Activated T-cell treated with anti-CD3 and anti-CD28 coated beads for 48 hours (primary cell): ENCODE measurements at regions not wholly inside any gene's neighbourhood (a gene's known extent, or its start where the extent isn't known, plus 50 kb on each side); places are given as distances from the start of the nearest gene placed in this dataset.

Experiments
- DNase-seq: peaks from one replicate; pipeline ENCODE4 v3.0.0-alpha.2; 2020; ENCODE audit warnings: low read depth

DNA sequence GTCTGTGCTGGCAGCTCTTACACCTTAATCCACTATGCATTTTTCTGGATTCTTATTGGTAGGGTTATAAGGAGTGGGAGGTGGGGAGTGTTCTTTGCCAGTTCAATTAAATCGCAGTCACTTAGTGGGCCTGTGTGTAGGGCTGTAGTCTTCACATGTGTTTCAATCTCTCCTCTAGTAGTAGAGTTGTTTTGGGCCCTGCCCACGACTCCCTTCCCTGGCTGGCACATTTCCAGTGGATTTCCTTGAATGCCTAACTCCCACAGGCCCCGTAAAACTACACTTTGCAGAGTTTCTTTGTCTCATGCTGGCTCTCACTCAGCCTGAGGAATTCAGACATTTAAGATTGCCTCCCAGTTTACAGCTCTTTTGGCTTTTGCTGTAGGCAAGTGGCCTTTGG, 414.0 kb upstream of the OPRM1 start:
- DNase-seq = no peak

DNA sequence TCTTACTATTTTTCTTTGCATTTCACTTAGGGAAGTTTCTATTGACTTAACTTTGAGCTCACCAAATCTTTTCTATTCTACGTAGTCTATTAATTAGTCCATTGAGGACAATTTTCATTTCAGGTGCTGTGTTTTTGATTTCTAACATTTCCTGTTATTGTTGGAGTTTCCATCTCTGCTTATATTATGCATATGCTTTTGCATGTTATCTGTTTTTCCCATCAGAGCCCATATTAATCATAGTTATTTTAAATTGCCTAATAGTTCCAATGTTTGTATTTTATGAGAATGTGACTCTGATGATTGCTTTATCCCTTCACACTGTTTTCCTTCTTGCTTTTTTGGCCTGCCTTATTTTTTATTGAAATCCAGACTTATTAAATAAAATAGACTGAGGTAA, 414.5 kb upstream of the OPRM1 start:
- DNase-seq = no peak

DNA sequence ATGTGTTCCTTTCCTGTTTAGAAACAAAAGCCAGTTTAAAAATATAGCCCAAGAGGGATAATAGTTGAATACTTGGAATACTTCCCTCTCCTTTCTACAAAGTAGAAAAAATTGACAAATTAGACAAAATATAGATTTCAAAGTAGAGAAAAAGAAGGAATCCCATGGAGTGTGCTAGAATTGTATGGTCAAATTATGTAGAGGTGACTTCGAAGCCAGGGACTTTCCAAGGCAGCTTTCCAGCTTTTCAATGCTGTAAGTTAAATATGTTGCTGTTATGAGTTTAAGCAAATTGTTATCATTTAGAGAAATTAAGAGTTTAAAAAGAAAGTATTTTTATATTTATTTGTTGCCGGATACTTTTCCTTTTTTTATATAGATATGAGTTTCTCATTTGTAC, 415.5 kb upstream of the OPRM1 start:
- DNase-seq = no peak

DNA sequence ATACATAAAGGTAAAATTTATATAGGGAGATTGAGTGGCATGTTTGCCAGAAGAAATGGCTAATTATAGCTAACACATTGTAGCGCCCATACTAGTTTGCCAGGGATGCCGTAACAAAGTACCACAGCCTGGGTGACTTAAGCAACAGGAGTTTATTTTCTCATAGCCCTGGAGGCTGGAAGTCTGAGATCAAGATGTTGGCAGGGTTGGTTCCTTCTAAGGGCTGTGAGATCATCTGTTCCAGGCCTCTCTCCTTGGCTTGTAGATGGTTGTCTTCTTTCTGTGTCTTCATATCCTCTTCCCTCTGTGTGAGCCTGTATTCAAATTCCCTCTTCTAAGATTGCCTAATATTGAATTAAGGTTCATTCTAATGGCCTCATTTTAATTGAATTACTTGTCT, 417.5 kb upstream of the OPRM1 start:
- DNase-seq = no peak

DNA sequence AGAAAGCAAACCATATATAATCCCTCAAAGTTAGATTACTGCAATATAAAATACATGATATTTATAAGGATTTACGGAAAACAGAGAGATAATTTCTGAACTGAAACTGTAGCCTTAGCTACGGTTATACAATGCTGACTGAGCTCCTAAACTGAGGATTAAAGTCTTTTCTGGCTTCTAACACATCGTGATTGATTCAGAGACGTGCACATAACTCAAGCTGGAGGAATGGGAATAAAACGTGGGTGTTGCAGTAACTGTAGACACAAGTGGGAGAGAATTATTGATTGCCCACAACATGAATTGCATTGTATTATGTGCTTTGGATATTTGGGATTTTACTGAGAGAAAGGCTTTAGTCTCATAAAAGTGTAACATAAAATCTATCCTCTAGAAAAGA, 418.0 kb upstream of the OPRM1 start:
- DNase-seq = no peak

DNA sequence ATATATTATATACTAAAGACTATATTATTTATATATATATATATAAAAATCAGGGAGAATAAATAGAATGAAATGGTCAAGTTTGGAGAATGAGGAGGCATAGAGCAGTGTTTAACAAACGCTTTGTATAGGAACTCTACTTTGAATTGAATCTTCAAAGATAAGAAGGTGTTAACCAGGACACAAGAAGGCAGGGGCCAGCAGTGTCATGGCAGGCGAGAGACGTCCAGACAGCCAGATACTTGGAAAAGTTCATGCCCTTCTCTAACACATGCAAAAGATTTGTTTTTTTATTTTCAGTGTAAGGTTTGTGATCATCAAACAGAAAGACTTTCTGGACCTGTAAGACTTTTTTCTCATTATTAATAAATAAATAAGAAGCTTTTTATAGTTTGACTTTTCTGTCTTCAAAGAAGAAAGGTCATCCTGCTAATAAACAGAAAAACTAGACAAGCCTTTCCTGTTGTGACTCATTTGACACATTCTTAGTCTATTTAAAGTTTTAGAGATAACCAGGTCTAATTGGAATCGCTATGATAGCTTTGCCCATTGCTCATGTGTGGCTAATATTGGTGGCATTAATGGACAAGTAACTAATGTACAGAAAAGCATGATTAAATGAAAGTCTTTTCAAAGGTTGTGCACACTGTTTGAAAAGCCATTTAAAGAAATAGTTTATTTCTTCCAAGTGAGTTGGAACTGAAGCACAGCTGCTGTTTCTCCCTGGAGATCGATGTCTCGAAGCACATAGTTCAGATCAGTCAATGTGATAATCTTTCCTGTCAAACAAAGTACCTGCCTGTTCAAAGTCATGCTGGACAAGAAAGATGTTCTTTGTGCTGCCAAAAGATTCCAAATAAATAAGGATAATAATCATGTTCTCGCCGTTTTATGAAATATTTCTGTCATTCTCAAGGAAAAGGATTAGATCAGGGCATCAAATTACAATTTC, 420.4 kb upstream of the OPRM1 start:
- no peak for DNase-seq

DNA sequence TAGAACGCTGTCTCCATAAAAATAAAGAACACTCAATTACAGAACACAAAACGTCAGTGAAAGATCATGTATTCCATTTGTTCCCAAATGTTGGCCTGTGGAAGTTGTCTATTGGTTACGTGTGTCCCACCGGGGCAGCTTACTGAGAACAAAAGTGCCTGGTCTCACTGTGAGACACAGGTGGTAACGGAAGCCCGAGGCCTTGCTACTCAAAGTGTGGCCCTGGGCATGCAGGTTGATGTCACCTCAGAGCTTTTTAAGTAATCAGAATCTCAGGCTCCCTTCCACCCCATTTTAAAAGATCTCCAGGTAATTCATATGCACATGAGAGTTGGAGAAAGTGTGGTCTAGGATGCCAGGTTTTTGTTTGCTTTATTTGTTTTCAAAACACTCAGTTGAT, 422.5 kb upstream of the OPRM1 start:
- DNase-seq = no peak

DNA sequence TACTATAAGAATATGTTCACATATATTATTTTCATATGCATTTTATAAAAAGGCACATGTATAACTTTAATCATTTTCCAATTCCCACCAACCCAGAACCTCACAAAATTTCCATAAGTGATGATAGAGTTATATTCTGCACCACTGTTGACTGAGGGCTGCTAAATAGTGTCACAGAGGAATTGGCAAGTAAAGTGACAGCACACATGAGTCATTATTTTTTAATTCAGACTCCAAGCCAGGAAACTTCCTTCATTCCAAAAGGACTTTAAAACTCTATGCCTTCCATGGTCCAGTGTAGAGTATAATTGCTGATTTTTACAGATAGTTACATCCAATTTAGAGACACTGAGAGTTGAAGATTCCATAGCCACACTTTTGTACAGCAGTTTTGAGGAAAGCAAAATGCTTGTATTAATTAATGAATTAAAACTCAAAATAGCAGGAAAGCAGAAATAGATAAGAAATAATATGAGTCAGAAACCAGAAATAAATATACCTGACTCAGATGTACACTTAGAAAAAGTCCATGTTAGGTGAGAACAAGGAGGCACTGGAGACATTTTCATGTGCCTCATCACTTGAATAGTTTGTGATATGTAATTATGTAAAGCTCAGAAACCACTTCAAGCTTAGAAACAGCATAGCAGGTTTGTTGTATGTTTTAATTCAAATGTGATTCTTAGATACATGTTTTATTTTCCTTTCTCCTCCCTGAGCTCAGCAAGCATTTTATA, 425.2 kb upstream of the OPRM1 start:
- DNase-seq = no peak

DNA sequence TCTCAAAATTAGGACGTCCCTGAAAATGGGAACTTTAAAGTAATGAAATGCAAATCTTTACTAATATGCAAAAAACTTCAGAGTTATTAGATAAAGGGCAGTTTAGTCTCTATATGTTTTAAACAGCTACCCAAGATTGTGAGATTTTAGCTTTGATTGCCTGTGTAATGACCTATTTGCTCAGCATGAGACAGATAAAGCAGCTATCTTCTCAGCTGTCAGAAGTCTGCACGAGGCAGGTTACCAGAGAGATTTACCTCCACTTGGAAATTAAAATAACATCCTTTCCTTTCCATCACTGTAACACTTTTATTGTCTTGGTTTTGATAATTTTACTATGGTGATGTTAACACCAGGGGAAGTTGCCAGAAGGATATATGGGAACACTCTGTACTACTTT, 436.6 kb upstream of the OPRM1 start:
- DNase-seq = no peak

DNA sequence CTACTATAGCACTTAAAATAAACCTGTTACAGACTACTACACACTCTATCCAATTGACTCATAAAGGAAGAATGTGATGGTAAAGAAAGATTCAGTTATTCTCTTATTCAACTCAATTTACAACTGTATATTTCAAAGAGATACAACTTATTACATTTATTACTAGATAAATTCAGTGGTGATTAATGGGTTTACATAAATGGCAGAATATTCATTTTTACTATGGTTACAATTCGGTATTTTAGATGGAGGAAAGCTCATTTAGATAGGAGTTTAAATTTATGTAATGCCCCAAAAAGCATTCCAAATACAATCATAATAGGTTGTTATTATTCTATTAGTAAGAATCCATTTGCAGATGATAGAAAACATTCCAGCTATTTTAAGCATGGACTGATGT, 439.1 kb upstream of the OPRM1 start:
- DNase-seq = no peak

DNA sequence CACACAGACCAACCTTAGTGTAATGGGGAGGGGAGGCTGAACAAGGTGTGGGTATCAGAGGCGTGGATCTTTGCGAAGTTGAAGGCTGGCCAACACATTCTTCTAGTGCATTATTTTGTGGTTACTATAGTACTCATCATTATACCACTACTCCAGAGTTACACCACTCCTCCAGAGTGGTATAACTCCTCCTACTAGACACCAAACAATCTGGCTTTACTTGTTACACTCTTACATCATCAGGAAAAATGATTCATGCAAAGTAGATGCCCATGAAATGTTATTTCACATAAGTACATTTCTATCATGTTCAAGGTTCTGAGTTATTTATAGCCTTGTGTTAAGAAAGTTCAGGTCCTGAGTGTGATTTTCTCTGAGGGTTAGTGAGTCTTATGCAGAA, 443.1 kb upstream of the OPRM1 start:
- DNase-seq = no peak

DNA sequence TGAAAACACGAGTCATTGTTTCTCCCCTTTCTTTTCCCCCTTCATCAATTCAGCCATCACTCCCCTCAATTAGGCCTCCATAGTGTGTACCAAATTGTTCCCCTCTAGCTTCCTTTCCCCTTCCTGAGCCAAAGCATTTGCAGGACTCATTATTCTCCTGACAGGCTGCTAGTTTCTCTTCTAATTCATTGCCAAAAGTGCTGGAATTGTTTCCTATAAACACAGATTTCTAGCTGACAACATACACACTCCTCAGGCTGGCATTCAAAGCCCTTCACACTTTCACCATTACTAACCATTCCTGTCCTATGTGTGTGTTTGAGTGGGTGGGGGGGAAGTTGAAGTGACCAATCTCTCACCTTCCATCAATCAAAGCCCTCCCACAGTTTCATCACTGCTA, 444.2 kb upstream of the OPRM1 start:
- no peak for DNase-seq

DNA sequence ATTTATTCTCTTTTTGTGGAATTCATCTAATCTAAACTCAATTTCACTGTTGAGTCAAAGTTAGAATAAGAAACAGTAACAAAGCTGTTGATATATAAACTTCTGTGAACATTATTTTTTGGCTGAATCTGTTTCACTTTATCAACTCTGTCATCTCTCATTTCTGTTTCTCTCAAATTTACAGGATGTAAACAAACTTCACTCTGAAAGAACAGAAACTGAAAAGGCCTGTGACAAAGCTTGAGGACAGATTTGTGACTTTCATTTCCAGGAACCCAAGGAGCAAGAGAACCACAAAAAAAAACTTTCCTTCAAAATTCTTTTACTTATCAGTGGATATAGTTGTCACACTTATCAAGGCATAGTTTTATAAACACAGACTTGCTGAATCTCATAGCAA, 447.9 kb upstream of the OPRM1 start:
- DNase-seq = no peak

DNA sequence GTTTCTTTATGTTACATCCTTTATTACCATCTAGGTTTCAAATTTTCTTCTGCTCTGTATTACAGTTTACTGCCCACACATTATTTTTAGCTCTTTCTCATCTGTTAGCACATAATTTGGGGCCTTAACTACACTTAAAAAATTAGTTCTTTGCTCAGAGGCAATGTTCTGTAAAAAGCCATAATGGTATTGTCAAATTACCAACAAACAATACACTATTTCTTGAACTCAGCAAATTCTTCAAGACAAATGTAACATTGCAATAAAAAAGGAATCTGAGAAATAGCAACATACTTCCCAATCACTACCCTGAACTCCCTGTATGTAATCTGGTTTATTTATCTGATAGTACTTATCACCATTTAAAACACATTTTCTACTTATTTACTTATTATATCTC, 448.6 kb upstream of the OPRM1 start:
- DNase-seq = no peak

DNA sequence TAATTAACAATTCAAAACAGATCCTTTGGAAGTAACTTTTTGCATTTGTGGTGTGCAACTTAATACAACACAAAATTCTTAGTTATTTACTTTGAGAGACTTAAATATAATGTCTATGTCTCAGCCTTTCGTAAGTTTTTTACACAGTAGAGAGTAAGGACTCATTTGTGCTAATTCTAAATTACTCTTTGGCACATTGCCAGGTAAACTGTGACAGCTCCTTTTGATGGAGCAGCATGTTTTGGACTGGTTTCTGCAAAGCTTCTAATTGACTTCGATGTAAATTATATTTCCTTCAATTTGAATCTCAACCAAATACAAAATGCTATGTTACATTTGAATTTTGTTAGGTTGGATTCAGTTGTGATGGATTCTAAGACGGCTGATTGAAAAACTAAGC, 450.7 kb upstream of the OPRM1 start:
- no peak for DNase-seq

DNA sequence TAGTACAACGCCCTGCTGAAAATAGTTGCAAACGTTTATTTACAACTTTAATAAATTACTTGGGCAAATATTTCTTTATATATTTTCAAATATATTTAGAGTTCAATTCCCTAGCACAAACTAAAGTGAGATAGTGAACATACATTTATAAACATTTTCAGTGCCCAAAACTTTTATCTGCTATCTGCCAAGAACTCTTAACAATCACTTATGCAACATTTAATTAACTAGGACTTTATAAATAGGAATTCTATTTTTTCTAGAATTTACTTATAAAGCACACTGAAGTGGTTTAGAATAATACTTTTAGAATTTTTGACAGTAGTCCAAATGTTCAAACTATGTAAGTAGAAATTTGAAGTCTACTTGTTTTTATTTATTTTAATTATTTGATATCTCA, 452.6 kb upstream of the RGS17 start:
- DNase-seq = no peak

DNA sequence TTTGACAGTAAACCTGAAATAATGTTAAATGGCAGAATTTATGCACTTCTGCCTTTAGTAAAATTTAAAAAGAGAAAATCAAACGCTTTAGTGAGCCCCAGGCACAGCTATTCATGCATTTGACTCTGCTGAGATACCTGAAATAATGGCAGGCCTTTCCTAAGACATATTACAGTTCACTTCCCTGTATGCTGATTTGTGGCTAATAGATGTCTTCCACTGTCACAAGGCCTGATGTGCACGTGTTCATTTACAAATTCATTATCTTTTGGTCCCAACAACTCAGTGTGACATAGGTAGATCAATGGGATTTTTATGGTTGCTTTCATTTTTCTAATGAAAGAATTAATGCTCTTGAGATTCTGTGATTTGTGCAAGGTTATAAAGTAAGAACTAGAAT, 449.7 kb upstream of the RGS17 start:
- DNase-seq = no peak

DNA sequence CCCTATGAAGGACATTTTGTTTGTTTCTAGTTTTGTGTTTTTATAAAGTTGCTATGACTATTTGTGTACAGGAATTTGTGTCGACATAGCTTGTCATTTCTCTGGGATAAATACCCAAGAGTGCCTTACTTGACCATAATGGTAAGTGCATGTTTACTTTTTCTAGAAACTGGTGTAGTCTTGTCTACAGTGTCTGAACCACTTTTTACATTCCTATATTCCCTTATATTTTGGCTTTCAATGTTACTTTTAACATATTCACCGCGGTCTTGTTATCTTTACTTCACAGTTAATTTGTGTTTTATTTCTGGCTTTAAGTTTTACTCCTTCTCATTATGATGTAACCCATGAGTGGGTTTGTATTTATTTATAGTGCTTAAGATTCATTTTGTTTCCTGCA, 444.4 kb upstream of the RGS17 start:
- DNase-seq = no peak

DNA sequence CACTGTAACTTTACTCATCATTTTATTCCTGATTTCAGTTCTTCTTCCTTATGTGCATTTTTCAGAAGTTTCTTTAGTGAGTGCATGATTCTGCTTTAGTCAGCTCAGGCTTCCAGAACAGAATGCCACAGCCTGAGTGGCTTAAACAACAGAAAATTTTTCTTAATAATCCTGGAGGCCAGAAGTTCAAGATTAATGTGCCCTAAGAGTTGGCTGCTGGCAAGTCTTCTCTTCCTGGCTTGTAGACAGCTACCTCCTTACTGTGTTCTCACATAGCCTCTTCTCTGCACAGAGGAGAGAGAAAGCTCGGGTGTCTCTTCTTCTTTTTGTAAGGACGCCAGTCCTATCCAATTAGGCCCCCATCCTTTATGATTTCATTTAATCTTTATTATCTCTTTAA, 443.1 kb upstream of the RGS17 start:
- no peak for DNase-seq

DNA sequence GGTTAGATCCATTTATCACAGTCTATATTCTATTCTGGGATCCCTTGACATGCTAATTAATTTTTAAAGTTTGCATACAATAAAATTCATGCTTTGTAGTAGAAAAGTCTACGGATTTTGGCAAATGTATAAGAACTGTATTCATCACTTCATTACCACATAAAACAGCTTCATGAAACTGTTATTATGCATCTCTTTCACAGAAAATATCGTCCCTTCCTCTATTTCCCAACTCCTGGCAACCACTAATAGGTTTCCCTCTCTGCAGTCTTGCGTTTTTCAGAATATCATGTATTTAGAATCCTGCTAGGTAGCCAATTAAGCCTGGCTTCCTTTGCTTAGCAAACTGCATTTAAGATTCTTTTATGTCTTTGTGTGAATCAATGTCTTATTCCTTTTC, 441.3 kb upstream of the RGS17 start:
- DNase-seq = no peak

DNA sequence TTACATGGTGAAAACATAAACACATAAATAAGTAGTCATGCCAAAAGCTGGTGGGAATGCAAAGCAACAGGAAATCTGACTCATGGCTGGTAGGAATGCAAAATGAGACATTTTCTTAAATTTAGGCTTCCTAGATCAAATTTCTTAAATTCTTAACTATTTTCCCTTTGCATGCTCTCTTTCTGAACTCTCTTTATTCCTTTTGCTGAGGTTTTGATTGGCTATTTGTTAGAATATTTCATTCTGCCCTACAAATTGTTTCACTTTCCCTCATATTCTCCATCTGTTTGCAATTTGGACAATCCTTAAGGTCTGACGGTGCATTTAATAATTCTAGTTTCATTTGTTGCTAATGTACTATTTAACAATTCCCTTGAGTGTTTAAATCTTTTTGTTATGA, 437.5 kb upstream of the RGS17 start:
- no peak for DNase-seq

DNA sequence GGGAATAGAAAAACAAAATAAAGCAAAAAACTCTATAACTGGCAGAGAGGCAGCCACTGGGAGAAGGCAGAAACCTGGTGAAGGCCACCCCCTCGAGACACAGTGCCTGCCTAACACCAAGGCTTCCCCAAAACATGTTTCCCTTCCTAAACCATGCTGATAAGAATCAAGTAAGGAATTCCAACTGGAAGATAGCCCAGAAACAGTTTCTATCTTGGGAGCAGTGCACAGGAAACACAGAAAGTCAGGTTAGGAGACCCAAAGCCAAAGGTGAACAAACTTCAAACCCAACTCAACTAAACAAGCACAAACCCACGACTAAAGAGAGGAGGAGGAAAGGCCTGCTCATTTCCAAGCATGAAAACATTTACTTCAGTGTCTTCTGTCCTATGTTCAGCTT, 433.7 kb upstream of the RGS17 start:
- DNase-seq = no peak

DNA sequence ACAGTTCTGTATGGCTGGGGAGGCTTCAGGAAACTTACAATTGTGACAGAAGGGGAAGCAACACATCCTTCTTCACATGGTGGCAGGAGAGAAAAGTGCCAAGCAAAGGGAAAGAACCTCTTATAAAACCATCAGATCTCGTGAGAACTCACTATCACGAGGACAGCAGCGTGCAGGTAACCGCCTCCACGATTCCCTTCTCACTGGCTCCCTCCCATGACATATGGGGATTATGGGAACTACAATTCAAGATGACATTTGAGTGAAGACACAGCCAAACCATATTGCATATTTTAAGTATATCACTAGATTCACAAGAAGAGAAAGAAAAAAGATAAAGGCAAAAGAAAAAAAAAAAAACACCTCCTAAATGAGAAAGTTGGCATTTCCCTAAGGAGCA, 431.9 kb upstream of the RGS17 start:
- no peak for DNase-seq

DNA sequence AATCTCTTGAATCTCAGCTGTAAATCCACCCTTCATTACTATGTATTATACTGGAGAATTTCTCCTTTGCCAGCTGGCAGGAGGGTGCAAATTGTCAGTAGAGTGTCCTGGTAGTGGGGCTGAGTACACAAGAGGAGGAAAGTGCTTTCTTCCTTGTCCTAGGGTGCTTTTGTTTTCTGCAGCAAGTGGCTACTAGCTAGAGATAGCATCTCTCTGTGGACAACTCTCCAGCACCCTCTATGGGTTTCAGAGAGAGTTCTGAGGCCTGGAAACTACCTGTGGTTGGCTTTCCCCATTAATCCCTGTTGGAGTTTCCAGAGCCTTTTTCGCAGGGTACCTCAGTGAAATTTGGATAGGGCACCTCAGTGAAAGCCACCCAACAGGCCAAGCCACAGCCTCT, 422.5 kb upstream of the RGS17 start:
- no peak for DNase-seq
